ENCODE measurements at regions not wholly inside any gene's neighbourhood (a gene's known extent, or its start where the extent isn't known, plus 50 kb on each side); places are given as distances from the start of the nearest gene placed in this dataset.

DNA sequence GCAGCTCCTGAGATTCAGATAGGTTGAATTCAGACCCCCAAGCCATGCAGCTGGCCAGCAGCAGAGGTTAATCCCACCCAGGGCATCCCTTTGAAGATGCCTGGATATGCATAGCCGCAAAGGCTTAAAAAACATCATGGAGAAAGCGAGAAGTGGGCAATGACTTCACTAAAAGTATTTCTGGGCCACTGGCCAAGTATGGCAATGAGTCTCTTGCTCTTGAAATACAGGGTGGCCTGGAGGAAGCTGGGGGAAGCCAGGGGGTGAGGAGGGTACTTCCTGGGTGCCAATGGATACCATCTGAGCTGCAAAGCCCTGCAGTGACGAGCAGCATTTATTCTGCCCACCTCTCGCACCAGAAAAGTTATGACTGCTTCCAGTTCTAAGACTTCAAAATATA is 539.3 kb upstream of the TBX3 start:
- H3K9me3 Mint-ChIP-seq (ENCODE audit: low read depth, unreplicated experiment), result peaks cover 15% of the 10 kb centered on the region
- H3K36me3 Mint-ChIP-seq (ENCODE audit: insufficient read depth, unreplicated experiment), result no peaks in the 10 kb centered on the region
- H3K4me1 Mint-ChIP-seq (ENCODE audit: low read depth, unreplicated experiment), result no peaks in the 10 kb centered on the region
- DNase-seq, result no peak
- H3K27me3 Mint-ChIP-seq (ENCODE audit: unreplicated experiment), result no peaks in the 10 kb centered on the region
- no peak overlapping the region for H3K27ac Mint-ChIP-seq (ENCODE audit: unreplicated experiment)
- BruUV-seq (replicated peaks), result no TSS peak
- intact Hi-C loops (cut with micrococcal nuclease; ENCODE audit: unreplicated experiment), result no loop called here
- CTCF ChIA-PET, result no interaction called here
- H3K4me3 Mint-ChIP-seq (ENCODE audit: low read depth, unreplicated experiment), result no peak overlapping the region
- TF ChIP-seq CTCF (IDR thresholded peaks at IDR 0.05; ENCODE audit: unreplicated experiment), result no peak

DNA sequence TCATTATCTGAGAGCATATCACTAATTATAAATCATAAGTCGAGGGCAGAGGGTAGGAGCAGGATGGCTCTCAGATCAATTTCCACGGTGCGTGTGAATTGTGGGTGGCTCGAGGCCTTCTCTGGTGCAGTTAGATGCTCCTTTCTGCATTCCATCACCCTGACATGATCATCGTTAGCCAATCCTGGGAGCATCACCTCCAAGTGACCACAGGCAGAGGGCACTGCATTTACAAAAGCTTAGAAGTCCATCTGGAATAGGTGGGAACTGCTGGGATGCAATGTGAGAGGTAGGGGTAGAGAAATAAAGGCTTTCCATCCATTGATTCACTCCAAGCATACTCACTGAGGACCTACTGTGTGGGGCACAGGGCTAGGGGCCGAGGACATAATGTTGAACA is 538.2 kb upstream of the TBX3 start:
- TF ChIP-seq CTCF (IDR thresholded peaks at IDR 0.05; ENCODE audit: unreplicated experiment), result no peak
- Mint-ChIP-seq H3K4me1 (ENCODE audit: low read depth, unreplicated experiment) (no peaks in the 10 kb centered on the region), H3K27me3 (ENCODE audit: unreplicated experiment) (no peaks in the 10 kb centered on the region), H3K9me3 (ENCODE audit: low read depth, unreplicated experiment) (peaks cover 18% of the 10 kb centered on the region), H3K4me3 (ENCODE audit: low read depth, unreplicated experiment) (no peak overlapping the region), H3K27ac (ENCODE audit: unreplicated experiment) (no peak overlapping the region), H3K36me3 (ENCODE audit: insufficient read depth, unreplicated experiment) (no peaks in the 10 kb centered on the region)
- no peak for DNase-seq
- CTCF ChIA-PET, result no interaction called here
- BruUV-seq (replicated peaks), result no TSS peak
- intact Hi-C loops (cut with micrococcal nuclease; ENCODE audit: unreplicated experiment), result no loop called here

DNA sequence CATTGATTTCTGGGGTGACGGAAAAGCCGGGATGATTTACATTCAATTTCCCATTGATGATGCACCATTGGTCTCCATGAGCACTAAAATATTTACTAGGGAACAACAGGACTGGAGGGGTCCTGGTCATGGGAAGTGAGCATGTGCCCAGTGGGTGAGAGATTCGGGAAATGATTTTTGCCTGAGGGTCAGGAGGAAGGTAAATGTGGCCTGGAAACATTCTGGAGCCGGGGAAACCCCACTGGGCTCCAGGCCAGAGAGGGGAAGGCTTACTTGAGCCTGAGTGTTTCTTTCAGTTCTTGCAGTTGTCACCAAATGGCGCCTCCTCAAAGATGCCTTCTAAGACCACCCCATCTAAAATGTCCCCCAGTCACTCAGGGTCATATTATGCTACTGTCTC is 532.3 kb upstream of the TBX3 start:
- Mint-ChIP-seq H3K9me3 (ENCODE audit: low read depth, unreplicated experiment) (peaks cover 14% of the 10 kb centered on the region), H3K4me3 (ENCODE audit: low read depth, unreplicated experiment) (no peak overlapping the region), H3K27me3 (ENCODE audit: unreplicated experiment) (no peaks in the 10 kb centered on the region), H3K27ac (ENCODE audit: unreplicated experiment) (no peak overlapping the region), H3K36me3 (ENCODE audit: insufficient read depth, unreplicated experiment) (no peaks in the 10 kb centered on the region), H3K4me1 (ENCODE audit: low read depth, unreplicated experiment) (no peaks in the 10 kb centered on the region)
- CTCF ChIA-PET, result no interaction called here
- TF ChIP-seq CTCF (IDR thresholded peaks at IDR 0.05; ENCODE audit: unreplicated experiment), result no peak
- BruUV-seq (replicated peaks), result no TSS peak
- intact Hi-C loops (cut with micrococcal nuclease; ENCODE audit: unreplicated experiment), result no loop called here
- no peak for DNase-seq

DNA sequence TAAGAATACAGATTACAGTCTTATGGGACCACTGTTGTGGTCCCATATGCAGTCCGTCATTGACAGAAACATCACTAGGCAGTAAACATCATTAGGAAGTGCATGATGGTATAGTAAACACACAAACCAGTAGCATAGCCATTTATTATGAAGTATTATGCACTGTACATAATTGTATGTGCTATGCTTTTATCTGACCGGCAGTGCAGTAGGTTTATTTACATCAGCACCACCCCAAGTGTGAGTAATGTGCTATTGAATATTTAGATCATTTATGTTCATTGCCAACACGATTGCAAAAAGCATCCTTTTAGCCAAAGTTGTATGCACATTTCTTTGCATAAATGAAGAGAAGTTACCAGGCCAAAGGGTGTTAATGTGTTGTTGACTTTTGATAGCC is 531.6 kb upstream of the TBX3 start:
- no peak for TF ChIP-seq CTCF (IDR thresholded peaks at IDR 0.05; ENCODE audit: unreplicated experiment)
- no TSS peak for BruUV-seq (replicated peaks)
- Mint-ChIP-seq H3K27me3 (ENCODE audit: unreplicated experiment) (no peaks in the 10 kb centered on the region), H3K27ac (ENCODE audit: unreplicated experiment) (no peak overlapping the region), H3K4me3 (ENCODE audit: low read depth, unreplicated experiment) (no peak overlapping the region), H3K36me3 (ENCODE audit: insufficient read depth, unreplicated experiment) (no peaks in the 10 kb centered on the region), H3K4me1 (ENCODE audit: low read depth, unreplicated experiment) (no peaks in the 10 kb centered on the region), H3K9me3 (ENCODE audit: low read depth, unreplicated experiment) (peaks cover 17% of the 10 kb centered on the region)
- no peak for DNase-seq
- intact Hi-C loops (cut with micrococcal nuclease; ENCODE audit: unreplicated experiment), result no loop called here
- CTCF ChIA-PET, result no interaction called here

GRCh38 chr12:115213538-115214016 is 529.6 kb upstream of the TBX3 start:
- Mint-ChIP-seq H3K4me1 (ENCODE audit: low read depth, unreplicated experiment) (no peaks in the 10 kb centered on the region), H3K27me3 (ENCODE audit: unreplicated experiment) (no peaks in the 10 kb centered on the region), H3K4me3 (ENCODE audit: low read depth, unreplicated experiment) (no peak overlapping the region), H3K9me3 (ENCODE audit: low read depth, unreplicated experiment) (peaks cover 17% of the 10 kb centered on the region), H3K36me3 (ENCODE audit: insufficient read depth, unreplicated experiment) (no peaks in the 10 kb centered on the region), H3K27ac (ENCODE audit: unreplicated experiment) (no peak overlapping the region)
- intact Hi-C loops (cut with micrococcal nuclease; ENCODE audit: unreplicated experiment), result no loop called here
- CTCF ChIA-PET, result no interaction called here
- BruUV-seq (replicated peaks), result no TSS peak
- no peak for TF ChIP-seq CTCF (IDR thresholded peaks at IDR 0.05; ENCODE audit: unreplicated experiment)
- no peak for DNase-seq

All from Calu3 (cell line).